Lower lobe of right lung (tissue), 2 donors: ENCODE measurements at regions not wholly inside any gene's neighbourhood (a gene's known extent, or its start where the extent isn't known, plus 50 kb on each side); places are given as distances from the start of the nearest gene placed in this dataset.
"Not testable (repeated sequence)": the region's sequence is repeated elsewhere in the genome, so short reads cannot be mapped to it uniquely, and the experiment has no call there.

Experiments
- ATAC-seq, 2 donors: fragments of 200-7000 bp; cut with Tn5 transposase; one replicate each; pipeline ENCODE4 v1.9.1; 2020 to 2022; ENCODE audit warnings: mild to moderate bottlenecking in 2 of 2, moderate library complexity in 2 of 2
- DNase-seq: peaks from one replicate; pipeline ENCODE4 v3.0.0-alpha.2; 2020
- H3K27ac ChIP-seq: fragments of 200-600 bp; one replicate; pipeline ENCODE4 v1.8.0; 2022
- H3K27me3 ChIP-seq: fragments of 200-600 bp; one replicate; pipeline ENCODE4 v1.8.0; 2022; ENCODE audit warnings: low read depth
- H3K36me3 ChIP-seq: fragments of 200-600 bp; one replicate; pipeline ENCODE4 v1.8.0; 2022; ENCODE audit warnings: mild to moderate bottlenecking
- H3K4me1 ChIP-seq: fragments of 200-600 bp; one replicate; pipeline ENCODE4 v1.8.0; 2022
- H3K4me3 ChIP-seq: fragments of 200-600 bp; one replicate; pipeline ENCODE4 v1.8.0; 2022; ENCODE audit warnings: mild to moderate bottlenecking
- H3K9me3 ChIP-seq: fragments of 200-600 bp; one replicate; pipeline ENCODE4 v1.8.0; 2022
- intact Hi-C: fragments of 100-400 bp; cut with DNase I; formaldehyde crosslinking; loops from one replicate; pipeline ENCODE4 v1.11.0; 2022
- TF ChIP-seq, protein P1 (sequence below): fragments of 200-600 bp; IDR thresholded peaks from one replicate; pipeline ENCODE4 v1.8.0; 2022; ENCODE audit warnings: antibody characterized with exemption, mild to moderate bottlenecking
- donor health status: DM: no; HTN: yes; CAD: no; lungs with severe emphysema.

DNA sequence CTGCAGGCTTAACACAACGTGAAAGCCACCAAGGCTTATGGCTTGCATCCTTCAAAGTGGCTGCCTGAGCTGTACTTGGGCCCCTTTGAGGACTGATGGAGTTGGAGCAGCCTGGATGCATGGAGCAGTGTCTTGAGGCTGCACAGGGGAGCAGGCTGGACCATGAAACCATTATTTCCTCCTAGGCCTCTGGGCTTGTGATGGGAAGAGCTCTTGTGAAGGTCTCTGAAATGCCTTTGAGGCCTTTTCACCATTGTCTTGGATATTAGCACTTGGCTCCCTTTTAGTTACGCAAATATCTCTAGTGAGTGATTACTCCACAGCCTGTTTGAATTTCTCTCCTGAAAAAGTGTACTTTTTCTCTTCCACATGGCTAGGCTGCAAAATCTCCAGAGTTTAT is 201.2 kb upstream of the NPY start:
- H3K27me3 ChIP-seq = no peaks in the 10 kb centered on the region
- DNase-seq (no peak), ATAC-seq (no peak)
- TF ChIP-seq, protein P1, sequence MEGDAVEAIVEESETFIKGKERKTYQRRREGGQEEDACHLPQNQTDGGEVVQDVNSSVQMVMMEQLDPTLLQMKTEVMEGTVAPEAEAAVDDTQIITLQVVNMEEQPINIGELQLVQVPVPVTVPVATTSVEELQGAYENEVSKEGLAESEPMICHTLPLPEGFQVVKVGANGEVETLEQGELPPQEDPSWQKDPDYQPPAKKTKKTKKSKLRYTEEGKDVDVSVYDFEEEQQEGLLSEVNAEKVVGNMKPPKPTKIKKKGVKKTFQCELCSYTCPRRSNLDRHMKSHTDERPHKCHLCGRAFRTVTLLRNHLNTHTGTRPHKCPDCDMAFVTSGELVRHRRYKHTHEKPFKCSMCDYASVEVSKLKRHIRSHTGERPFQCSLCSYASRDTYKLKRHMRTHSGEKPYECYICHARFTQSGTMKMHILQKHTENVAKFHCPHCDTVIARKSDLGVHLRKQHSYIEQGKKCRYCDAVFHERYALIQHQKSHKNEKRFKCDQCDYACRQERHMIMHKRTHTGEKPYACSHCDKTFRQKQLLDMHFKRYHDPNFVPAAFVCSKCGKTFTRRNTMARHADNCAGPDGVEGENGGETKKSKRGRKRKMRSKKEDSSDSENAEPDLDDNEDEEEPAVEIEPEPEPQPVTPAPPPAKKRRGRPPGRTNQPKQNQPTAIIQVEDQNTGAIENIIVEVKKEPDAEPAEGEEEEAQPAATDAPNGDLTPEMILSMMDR = no peak
- no peak overlapping the region for H3K27ac ChIP-seq
- no peaks in the 10 kb centered on the region for H3K4me1 ChIP-seq
- intact Hi-C loops = no loop called here
- no peaks in the 10 kb centered on the region for H3K36me3 ChIP-seq
- no peak overlapping the region for H3K4me3 ChIP-seq
- peaks cover 7% of the 10 kb centered on the region for H3K9me3 ChIP-seq

GRCh38 chr7:24102988-24103387 is 181.0 kb upstream of the NPY start:
- Histone ChIP-seq H3K4me1 (no peaks in the 10 kb centered on the region), H3K9me3 (peaks cover 11% of the 10 kb centered on the region), H3K36me3 (no peaks in the 10 kb centered on the region), H3K27me3 (no peaks in the 10 kb centered on the region), H3K4me3 (no peak overlapping the region), H3K27ac (no peak overlapping the region)
- intact Hi-C loops = no loop called here
- ATAC-seq = no peak
- TF ChIP-seq, protein P1 = no peak
- no peak for DNase-seq

GRCh38 chr7:24108906-24109376 is 175.0 kb upstream of the NPY start:
- Histone ChIP-seq H3K36me3 (no peaks in the 10 kb centered on the region), H3K9me3 (no peaks in the 10 kb centered on the region), H3K27me3 (no peaks in the 10 kb centered on the region), H3K4me1 (no peaks in the 10 kb centered on the region), H3K27ac (no peak overlapping the region), H3K4me3 (no peak overlapping the region)
- no peak for ATAC-seq
- TF ChIP-seq, protein P1 = no peak
- DNase-seq = no peak
- intact Hi-C loops = no loop called here

DNA sequence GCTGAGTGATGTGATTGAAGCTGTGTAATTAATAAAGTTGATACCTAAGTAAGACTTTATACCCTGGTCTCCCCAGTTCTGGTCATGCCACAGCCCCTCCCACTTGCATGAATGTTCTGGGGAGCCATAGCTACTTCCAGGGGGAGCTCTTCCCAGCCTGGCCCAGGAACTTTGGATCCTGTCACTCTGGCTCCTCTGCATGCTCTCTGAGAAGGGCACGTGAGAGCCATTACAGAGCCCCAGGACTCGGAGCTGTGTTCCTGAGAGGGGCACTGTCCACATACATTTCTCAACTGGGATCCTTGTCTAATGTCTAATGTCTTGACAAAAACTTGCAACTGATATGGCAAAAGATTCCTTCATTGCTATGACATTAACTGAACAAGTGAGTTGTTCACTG is 173.9 kb upstream of the NPY start:
- H3K27ac ChIP-seq = no peak overlapping the region
- no peak overlapping the region for H3K4me3 ChIP-seq
- no peaks in the 10 kb centered on the region for H3K4me1 ChIP-seq
- H3K9me3 ChIP-seq = no peaks in the 10 kb centered on the region
- intact Hi-C loops = no loop called here
- H3K27me3 ChIP-seq = no peaks in the 10 kb centered on the region
- no peak for ATAC-seq
- H3K36me3 ChIP-seq = no peaks in the 10 kb centered on the region
- DNase-seq = no peak
- TF ChIP-seq, protein P1 = no peak

- TF ChIP-seq, protein P1 = no peak
- Histone ChIP-seq H3K4me1 (no peaks in the 10 kb centered on the region), H3K9me3 (no peaks in the 10 kb centered on the region), H3K27me3 (no peaks in the 10 kb centered on the region), H3K27ac (no peak overlapping the region), H3K4me3 (no peak overlapping the region), H3K36me3 (no peaks in the 10 kb centered on the region)
- intact Hi-C loops = no loop called here
- DNase-seq (no peak), ATAC-seq (no peak)
Observed at GRCh38 chr7:24113506-24113905, 170.5 kb upstream of the NPY start.

DNA sequence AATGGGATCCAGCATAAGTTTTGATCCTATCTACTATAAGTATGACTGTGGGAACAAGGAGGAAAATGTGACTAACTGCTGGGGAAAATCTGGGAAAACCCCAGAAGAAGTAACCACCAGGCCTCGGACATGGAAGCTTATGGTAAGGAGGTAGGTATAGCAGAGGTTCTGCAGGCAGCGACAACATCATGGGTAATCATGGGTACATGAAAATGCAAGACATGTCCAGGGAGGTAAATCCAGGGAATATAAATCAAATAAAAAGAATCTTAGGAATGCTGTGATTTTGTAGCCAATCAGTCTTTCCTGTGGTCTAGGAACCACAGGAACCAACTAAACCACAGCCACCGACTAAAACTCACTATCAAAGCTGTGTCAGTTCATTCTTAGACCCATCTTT is 168.3 kb upstream of the NPY start:
- H3K27ac ChIP-seq = no peak overlapping the region
- no peaks in the 10 kb centered on the region for H3K27me3 ChIP-seq
- H3K4me1 ChIP-seq = no peaks in the 10 kb centered on the region
- no peak for ATAC-seq
- no peaks in the 10 kb centered on the region for H3K36me3 ChIP-seq
- intact Hi-C loops = no loop called here
- TF ChIP-seq, protein P1 = no peak
- no peak for DNase-seq
- H3K9me3 ChIP-seq = no peaks in the 10 kb centered on the region
- no peak overlapping the region for H3K4me3 ChIP-seq

- DNase-seq, H3K4me3 ChIP-seq, H3K27me3 ChIP-seq, H3K4me1 ChIP-seq, H3K9me3 ChIP-seq, ATAC-seq, H3K27ac ChIP-seq, intact Hi-C loops, H3K36me3 ChIP-seq: not testable (repeated sequence)
Observed at GRCh38 chr7:24117903-24118499, 166.0 kb upstream of the NPY start.
